Central memory CD8-positive, alpha-beta T cell (primary cell): ENCODE measurements at regions not wholly inside any gene's neighbourhood (a gene's known extent, or its start where the extent isn't known, plus 50 kb on each side); places are given as distances from the start of the nearest gene placed in this dataset.

Experiments used
- ATAC-seq: fragments of 150-1000 bp; cut with Tn5 transposase; replicated peaks from 2 replicates; pipeline ENCODE4 v1.10.0; 2022; ENCODE audit warnings: mild to moderate bottlenecking, moderate FRiP score, moderate number of reproducible peaks; ENCODE audit not compliant: poor library complexity, severe bottlenecking; ENCODE audit errors: extremely low read depth
- DNase-seq, 2 donors: peaks; one replicate each; pipeline ENCODE4 v3.0.0; 2021; ENCODE audit warnings: low spot score in 2 of 2
- H3K27ac Mint-ChIP-seq: one replicate; pipeline ENCODE4 v1.8.0; 2022; ENCODE audit warnings: low read depth, mild to moderate bottlenecking, moderate library complexity, mixed read lengths
- H3K27me3 Mint-ChIP-seq: one replicate; pipeline ENCODE4 v1.8.0; 2022; ENCODE audit warnings: mixed read lengths
- H3K36me3 Mint-ChIP-seq: one replicate; pipeline ENCODE4 v1.8.0; 2022; ENCODE audit warnings: mild to moderate bottlenecking, moderate library complexity, mixed read lengths; ENCODE audit not compliant: insufficient read depth
- H3K4me1 Mint-ChIP-seq: one replicate; pipeline ENCODE4 v1.8.0; 2022; ENCODE audit warnings: mixed read lengths
- H3K4me3 Mint-ChIP-seq: one replicate; pipeline ENCODE4 v1.8.0; 2022; ENCODE audit warnings: mild to moderate bottlenecking, moderate library complexity, mixed read lengths
- H3K9me3 Mint-ChIP-seq: one replicate; pipeline ENCODE4 v1.8.0; 2022; ENCODE audit warnings: mixed read lengths

- DNase-seq: no peak
- H3K4me1 Mint-ChIP-seq: no peaks in the 10 kb centered on the region
- H3K27me3 Mint-ChIP-seq: no peaks in the 10 kb centered on the region
- H3K36me3 Mint-ChIP-seq: no peaks in the 10 kb centered on the region
- H3K4me3 Mint-ChIP-seq: no peak overlapping the region
- no peaks in the 10 kb centered on the region for H3K9me3 Mint-ChIP-seq
- no peak overlapping the region for H3K27ac Mint-ChIP-seq
- ATAC-seq: no peak
Observed at GRCh38 chr11:45473341-45473895, 187.3 kb upstream of the SYT13 start.

DNA sequence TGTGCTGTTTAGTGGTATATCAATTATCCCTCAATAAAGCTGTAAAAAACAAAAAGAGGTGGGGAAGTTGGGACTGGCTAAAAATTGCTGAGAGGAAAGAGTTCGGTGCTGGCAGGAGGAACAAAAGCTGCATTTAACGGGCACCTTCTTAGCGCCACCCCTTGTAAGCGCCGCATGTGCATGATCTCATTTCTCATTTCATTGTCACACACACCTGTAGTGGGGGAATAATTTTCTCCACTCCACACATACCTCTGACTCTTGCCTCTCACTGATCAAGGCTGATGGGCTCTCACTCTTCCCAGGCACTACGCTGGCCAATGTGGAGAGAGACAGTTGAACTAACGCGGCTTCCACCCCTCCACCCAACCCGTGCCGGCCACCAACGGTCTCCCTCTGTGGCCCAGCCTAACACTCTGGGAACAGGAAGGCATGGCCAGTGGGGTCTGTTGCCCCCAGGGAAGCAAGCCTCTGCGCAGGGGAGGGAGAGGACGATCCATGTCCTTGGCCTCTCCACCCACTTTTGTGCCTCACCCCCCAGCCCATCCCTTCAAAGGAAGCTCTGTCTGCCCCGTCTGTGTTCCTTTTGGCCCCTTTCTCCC lies 186.7 kb upstream of the SYT13 start:
- no peaks in the 10 kb centered on the region for H3K36me3 Mint-ChIP-seq
- ATAC-seq: no peak
- no peak for DNase-seq
- H3K27ac Mint-ChIP-seq: no peak overlapping the region
- no peaks in the 10 kb centered on the region for H3K27me3 Mint-ChIP-seq
- no peaks in the 10 kb centered on the region for H3K9me3 Mint-ChIP-seq
- no peaks in the 10 kb centered on the region for H3K4me1 Mint-ChIP-seq
- no peak overlapping the region for H3K4me3 Mint-ChIP-seq

GRCh38 chr11:45471266-45471665 lies 185.1 kb upstream of the SYT13 start:
- H3K4me1 Mint-ChIP-seq: no peaks in the 10 kb centered on the region
- no peak for ATAC-seq

GRCh38 chr11:45470794-45471167 lies 184.6 kb upstream of the SYT13 start:
- peaks cover 2% of the 10 kb centered on the region for H3K36me3 Mint-ChIP-seq
- no peak overlapping the region for H3K27ac Mint-ChIP-seq
- H3K4me3 Mint-ChIP-seq: no peak overlapping the region
- H3K27me3 Mint-ChIP-seq: no peaks in the 10 kb centered on the region
- ATAC-seq (no peak), DNase-seq (no peak)
- no peaks in the 10 kb centered on the region for H3K9me3 Mint-ChIP-seq
- no peaks in the 10 kb centered on the region for H3K4me1 Mint-ChIP-seq

More at GRCh38 chr11:45471266-45471665, 185.1 kb upstream of the SYT13 start:
- Mint-ChIP-seq H3K27ac (no peak overlapping the region), H3K4me3 (no peak overlapping the region), H3K9me3 (no peaks in the 10 kb centered on the region), H3K36me3 (peaks cover 2% of the 10 kb centered on the region), H3K27me3 (no peaks in the 10 kb centered on the region)
- DNase-seq: no peak

- no peak for DNase-seq
- Mint-ChIP-seq H3K4me1 (no peaks in the 10 kb centered on the region), H3K27ac (no peak overlapping the region), H3K36me3 (peaks cover 2% of the 10 kb centered on the region), H3K27me3 (no peaks in the 10 kb centered on the region), H3K4me3 (no peak overlapping the region), H3K9me3 (no peaks in the 10 kb centered on the region)
- no peak for ATAC-seq
Observed at GRCh38 chr11:45470151-45470793, 184.1 kb upstream of the SYT13 start.

- peaks cover 2% of the 10 kb centered on the region for H3K36me3 Mint-ChIP-seq
- DNase-seq: no peak
- H3K4me3 Mint-ChIP-seq: no peak overlapping the region
Observed at GRCh38 chr11:45468267-45468856, 182.2 kb upstream of the SYT13 start.

GRCh38 chr11:45463541-45463940 lies 177.4 kb upstream of the SYT13 start:
- no peaks in the 10 kb centered on the region for H3K9me3 Mint-ChIP-seq
- no peak for DNase-seq
- H3K4me3 Mint-ChIP-seq: no peak overlapping the region
- H3K27me3 Mint-ChIP-seq: peaks cover 14% of the 10 kb centered on the region
- no peak overlapping the region for H3K27ac Mint-ChIP-seq
- H3K4me1 Mint-ChIP-seq: no peaks in the 10 kb centered on the region
- H3K36me3 Mint-ChIP-seq: peaks cover 2% of the 10 kb centered on the region
- ATAC-seq: no peak

More at GRCh38 chr11:45468267-45468856, 182.2 kb upstream of the SYT13 start:
- Mint-ChIP-seq H3K4me1 (no peaks in the 10 kb centered on the region), H3K27ac (no peak overlapping the region), H3K27me3 (no peaks in the 10 kb centered on the region), H3K9me3 (no peaks in the 10 kb centered on the region)
- no peak for ATAC-seq

DNA sequence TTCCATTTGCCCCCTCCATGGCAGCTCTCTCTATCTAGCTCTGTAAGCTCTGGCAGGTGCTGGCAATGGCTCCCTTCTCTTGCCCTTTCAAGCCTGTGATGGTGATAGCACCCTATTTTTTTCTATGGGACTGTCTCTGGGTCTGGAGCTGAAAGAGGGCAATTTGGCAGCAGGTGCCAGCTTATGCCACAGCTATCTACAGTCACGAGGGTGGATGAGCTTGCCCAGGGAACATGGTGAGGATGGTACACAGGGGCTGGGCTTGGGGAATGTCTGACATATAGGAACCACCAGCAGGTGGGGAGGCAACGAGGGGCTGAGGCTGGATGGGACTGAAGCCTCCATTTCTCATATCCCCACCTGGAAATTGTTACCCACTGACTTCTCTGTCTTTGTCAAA lies 175.4 kb upstream of the SYT13 start:
- Mint-ChIP-seq H3K27ac (no peak overlapping the region), H3K4me1 (no peaks in the 10 kb centered on the region), H3K4me3 (no peak overlapping the region), H3K27me3 (peaks cover 34% of the 10 kb centered on the region), H3K9me3 (no peaks in the 10 kb centered on the region), H3K36me3 (peaks cover 1% of the 10 kb centered on the region)
- ATAC-seq (no peak), DNase-seq (no peak)

GRCh38 chr11:45459491-45459890 lies 173.3 kb upstream of the SYT13 start:
- ATAC-seq (no peak), DNase-seq (no peak)
- Mint-ChIP-seq H3K36me3 (peaks cover 1% of the 10 kb centered on the region), H3K4me1 (no peaks in the 10 kb centered on the region), H3K9me3 (no peaks in the 10 kb centered on the region), H3K27me3 (peaks cover 46% of the 10 kb centered on the region), H3K27ac (no peak overlapping the region), H3K4me3 (no peak overlapping the region)

GRCh38 chr11:45458269-45458668 lies 172.1 kb upstream of the SYT13 start:
- Mint-ChIP-seq H3K4me3 (no peak overlapping the region), H3K27ac (no peak overlapping the region), H3K36me3 (peaks cover 1% of the 10 kb centered on the region), H3K4me1 (no peaks in the 10 kb centered on the region), H3K27me3 (peaks cover 46% of the 10 kb centered on the region), H3K9me3 (no peaks in the 10 kb centered on the region)
- ATAC-seq: no peak
- no peak for DNase-seq

DNA sequence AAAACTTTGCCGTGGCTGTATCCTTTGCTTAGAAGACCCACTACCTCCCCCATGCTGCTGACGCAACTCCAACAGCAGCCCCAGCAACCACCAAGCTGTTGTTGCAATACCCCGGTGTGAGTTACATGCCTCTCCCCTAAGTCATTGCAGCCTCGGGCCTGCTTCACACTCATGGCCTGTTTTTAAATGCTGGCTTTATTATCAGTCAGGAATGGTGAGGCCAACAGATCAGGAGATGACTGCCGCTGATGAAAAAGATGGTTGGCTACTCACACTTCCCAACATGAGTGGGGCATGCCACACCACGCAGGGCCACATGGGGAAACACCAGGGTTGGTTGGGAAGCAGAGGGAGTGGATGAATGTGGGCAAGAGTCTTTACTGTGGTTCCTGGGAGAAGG lies 171.5 kb upstream of the SYT13 start:
- H3K4me1 Mint-ChIP-seq: no peaks in the 10 kb centered on the region
- peaks cover 1% of the 10 kb centered on the region for H3K36me3 Mint-ChIP-seq
- no peak for ATAC-seq
- H3K4me3 Mint-ChIP-seq: no peak overlapping the region
- DNase-seq: no peak
- no peaks in the 10 kb centered on the region for H3K9me3 Mint-ChIP-seq
- peaks cover 46% of the 10 kb centered on the region for H3K27me3 Mint-ChIP-seq
- H3K27ac Mint-ChIP-seq: no peak overlapping the region

DNA sequence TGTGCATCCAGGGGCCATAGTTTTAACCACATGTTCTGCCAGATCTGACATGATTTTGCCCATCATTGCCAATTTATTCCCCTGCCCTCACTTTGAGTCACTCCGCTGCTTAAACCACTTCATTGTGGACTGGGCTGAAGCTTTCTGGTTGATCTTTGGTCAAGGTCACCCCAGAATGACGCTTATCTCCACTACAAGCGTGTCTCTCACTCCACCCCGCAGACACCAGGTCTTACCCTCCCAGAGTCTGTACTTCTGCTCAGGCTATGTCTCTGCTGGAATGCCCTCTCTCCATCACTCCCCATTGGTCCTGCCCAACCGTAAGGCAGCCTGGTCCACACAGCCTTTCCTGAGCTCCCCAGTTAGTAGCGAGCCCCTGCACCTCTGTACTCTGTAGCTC lies 170.5 kb upstream of the SYT13 start:
- Mint-ChIP-seq H3K27ac (no peak overlapping the region), H3K27me3 (peaks cover 45% of the 10 kb centered on the region), H3K9me3 (no peaks in the 10 kb centered on the region), H3K4me1 (no peaks in the 10 kb centered on the region), H3K36me3 (peaks cover 1% of the 10 kb centered on the region), H3K4me3 (no peak overlapping the region)
- DNase-seq (no peak), ATAC-seq (no peak)

DNA sequence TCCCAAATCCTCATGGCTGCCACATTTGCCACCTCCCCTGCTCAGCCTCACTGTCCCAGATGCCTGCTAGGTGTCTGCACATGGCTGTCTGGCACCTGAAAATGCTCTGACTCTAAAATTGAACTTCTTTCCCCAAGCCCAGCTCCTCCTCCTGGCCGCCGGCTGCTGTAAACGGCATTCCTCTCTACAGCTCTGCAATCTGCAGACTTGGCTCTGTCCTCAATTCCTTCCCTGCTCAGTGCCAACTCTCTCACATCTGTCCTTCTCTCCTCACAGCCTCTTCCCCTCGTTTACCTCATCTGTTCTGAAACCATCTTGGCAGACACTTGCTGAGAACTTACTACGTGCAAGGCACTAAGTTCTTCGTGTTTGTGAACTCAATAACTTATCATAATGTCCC lies 169.4 kb upstream of the SYT13 start:
- Mint-ChIP-seq H3K27me3 (peaks cover 33% of the 10 kb centered on the region), H3K9me3 (no peaks in the 10 kb centered on the region), H3K4me3 (no peak overlapping the region), H3K36me3 (peaks cover 1% of the 10 kb centered on the region), H3K27ac (no peak overlapping the region), H3K4me1 (no peaks in the 10 kb centered on the region)
- no peak for DNase-seq
- no peak for ATAC-seq
